AG09319 (cell line): ENCODE measurements at regions not wholly inside any gene's neighbourhood (a gene's known extent, or its start where the extent isn't known, plus 50 kb on each side); places are given as distances from the start of the nearest gene placed in this dataset.

Experiments used
- DNase-seq: peaks from one replicate; pipeline ENCODE4 v3.0.0-alpha.2; 2010; ENCODE audit warnings: low read depth; ENCODE audit errors: extremely low read depth
- TF ChIP-seq, protein P1 (sequence below): IDR thresholded peaks from 2 replicates; pipeline ENCODE4 v1.5.1; 2011; ENCODE audit warnings: low read depth, mild to moderate bottlenecking, inconsistent platforms, low read length, moderate library complexity

DNA sequence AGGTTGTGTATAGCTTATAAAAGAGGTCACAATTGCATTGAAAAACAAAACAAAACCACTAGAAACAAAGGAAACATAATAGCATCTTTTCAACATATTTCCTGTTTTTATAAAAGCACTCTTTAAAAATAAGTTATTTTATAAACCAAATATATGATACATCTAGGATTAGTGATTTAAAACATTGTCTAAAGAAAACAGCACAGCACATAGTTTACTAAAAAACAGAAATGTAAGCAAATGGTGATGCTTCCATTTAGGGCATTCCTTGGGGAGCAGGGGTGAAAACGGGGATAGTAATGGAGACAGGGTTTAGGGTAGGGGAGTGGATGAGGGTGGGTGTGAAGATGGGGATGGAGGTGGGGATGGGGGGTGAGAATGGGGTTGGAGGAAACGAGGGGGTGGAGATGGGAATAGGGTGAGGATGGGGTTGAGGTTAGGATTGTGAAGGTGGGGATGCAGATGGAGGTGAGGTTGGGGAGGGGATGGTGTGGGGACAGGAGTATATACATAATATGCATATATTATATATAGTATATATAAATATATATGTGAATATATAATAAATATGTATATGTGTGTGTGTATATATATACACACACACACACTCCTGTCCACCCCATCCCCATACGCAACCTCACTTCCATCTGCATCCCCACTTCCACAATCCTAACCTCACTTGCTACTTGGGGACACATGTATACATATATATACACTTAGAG lies 1519.5 kb downstream of the CDH11 start:
- DNase-seq, result no peak
- TF ChIP-seq, protein P1, sequence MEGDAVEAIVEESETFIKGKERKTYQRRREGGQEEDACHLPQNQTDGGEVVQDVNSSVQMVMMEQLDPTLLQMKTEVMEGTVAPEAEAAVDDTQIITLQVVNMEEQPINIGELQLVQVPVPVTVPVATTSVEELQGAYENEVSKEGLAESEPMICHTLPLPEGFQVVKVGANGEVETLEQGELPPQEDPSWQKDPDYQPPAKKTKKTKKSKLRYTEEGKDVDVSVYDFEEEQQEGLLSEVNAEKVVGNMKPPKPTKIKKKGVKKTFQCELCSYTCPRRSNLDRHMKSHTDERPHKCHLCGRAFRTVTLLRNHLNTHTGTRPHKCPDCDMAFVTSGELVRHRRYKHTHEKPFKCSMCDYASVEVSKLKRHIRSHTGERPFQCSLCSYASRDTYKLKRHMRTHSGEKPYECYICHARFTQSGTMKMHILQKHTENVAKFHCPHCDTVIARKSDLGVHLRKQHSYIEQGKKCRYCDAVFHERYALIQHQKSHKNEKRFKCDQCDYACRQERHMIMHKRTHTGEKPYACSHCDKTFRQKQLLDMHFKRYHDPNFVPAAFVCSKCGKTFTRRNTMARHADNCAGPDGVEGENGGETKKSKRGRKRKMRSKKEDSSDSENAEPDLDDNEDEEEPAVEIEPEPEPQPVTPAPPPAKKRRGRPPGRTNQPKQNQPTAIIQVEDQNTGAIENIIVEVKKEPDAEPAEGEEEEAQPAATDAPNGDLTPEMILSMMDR, result no peak

DNA sequence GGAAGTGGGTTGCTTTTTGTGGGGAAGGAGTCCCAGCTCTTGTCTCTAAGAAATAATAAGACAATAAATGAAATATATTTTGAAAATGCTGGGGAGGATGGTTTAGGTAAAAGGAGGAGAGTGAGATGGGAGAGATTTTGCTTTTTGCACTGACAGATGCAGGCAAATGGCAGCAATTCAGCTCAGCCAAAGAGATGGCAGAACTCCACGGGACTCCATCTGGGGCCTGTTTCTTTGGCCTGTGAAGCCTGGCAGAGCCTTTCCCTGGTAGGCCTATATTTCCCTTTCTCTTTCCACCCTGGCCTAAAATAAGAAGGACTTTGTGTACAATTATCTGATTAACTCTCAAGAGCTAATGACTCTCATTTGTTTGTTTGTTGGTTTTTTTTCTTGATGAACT lies 1525.1 kb downstream of the CDH11 start:
- DNase-seq, result no peak
- TF ChIP-seq, protein P1, result no peak

DNA sequence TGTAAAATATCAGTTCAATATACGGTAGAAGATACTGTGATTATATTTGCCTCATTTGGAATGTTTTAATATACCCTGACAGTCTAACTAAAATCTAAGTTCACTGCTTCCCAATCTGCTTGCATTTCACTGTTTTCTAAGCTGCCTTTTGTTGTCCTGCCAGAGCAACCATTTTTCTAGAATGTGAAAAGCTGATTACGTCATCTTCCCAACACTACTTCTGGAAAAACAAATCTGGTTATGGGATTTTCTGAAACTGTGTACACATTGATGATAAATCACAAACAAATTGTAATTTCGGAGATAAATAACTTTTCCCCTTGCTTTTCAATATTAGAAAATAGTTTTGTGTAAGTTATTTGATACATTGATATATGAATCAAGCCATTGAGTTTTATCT lies 1529.0 kb downstream of the CDH11 start:
- TF ChIP-seq, protein P1, result no peak
- DNase-seq, result no peak

DNA sequence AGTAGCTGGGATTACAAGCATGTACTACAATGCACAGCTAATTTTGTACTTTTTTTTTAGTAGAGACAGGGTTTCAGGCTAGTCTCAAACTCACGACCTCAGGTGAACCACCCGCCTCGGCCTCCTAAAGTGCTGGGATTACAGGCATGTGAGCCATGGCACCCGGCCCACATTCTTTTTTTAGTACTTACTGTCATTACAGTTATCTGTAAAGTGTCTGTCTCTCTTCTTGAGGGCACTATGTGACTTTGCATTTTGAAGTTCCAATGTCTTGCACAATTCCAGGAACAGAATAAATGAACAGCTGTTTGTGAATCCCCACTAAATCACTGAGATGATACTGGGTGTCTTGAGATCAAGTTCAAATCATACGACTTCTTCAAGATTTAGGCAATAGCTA lies 1540.3 kb downstream of the CDH11 start:
- DNase-seq, result no peak

DNA sequence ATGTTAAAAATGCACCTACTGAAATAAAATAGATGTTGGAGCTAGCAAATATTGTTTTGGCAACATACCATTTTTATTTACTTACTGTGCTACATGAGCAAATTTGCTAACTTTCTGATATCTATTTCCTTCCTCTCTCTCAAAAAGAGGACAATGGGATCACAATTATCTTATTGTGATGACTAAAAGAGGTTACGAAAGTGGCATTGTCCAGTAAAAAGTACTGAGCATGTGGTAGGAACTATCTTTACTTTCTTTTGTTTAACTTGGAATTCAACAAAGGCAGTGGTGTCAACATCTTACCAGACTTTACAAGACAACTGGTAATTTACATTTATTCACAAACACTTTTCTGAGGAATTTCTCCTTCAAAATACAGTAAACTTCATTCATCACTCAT lies 1542.6 kb upstream of the CDH8 start:
- no peak for DNase-seq
- TF ChIP-seq, protein P1, result no peak

More for the DNA sequence above, 1540.3 kb downstream of the CDH11 start:
- TF ChIP-seq, protein P1, result no peak

DNA sequence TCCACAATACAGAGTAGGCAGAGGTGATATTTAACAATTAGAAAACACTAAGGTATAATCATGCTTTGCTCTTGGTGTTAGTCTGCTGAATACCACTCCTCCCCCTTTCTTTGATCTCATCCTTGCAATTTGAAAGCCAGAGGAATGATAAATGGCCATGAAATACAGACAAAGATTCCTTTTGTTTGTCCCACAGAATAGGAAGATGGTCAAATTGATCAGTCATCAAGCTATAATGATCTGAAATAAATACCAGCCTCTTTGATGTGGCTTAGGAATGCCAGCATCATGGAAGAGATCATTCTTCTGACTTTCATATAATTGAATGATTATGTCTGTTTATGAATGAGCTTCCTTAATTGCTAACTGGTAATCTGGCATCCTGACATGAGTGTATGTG lies 1541.7 kb upstream of the CDH8 start:
- no peak for DNase-seq
- TF ChIP-seq, protein P1, result no peak

DNA sequence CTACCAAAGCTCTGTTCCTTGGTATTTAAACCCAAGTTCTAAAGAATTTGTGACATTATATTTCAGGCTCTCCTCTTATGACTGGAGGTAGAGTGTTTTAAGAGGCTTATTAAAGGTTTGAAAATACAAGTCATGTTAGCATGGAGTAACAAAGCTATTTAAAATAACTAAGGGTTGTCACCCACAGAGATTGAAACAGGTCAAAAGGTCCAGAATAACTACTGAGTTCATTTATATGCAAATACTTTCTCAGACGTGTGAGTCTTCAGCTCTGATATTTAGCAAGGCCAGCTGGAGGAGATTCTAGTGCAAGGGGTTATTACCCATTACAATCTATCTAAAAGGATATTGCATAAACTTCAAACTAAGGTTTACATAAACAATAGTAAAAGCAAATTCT lies 1538.8 kb upstream of the CDH8 start:
- TF ChIP-seq, protein P1, result no peak
- no peak for DNase-seq
